HEK293T (cell line): ENCODE measurements at regions not wholly inside any gene's neighbourhood (a gene's known extent, or its start where the extent isn't known, plus 50 kb on each side); places are given as distances from the start of the nearest gene placed in this dataset.

Experiments
- CTCF ChIA-PET: fragments of 350-600 bp; formaldehyde crosslinking; extraction: SDS; loops from one replicate; lab custom pipeline; 2021; ENCODE audit warnings: antibody characterized with exemption, inconsistent platforms; lab: Yijun Ruan, JAX
- POLR2A ChIA-PET: fragments of 350-600 bp; formaldehyde crosslinking; extraction: SDS; loops from one replicate; lab custom pipeline; 2020; ENCODE audit warnings: antibody characterized with exemption, inconsistent platforms; lab: Yijun Ruan, JAX
- DNase-seq: peaks from one replicate; pipeline ENCODE4 v3.0.0; 2012; ENCODE audit warnings: mixed read lengths; ENCODE audit errors: extremely low spot score
- ARNT ChIP-seq: fragments of 450-650 bp; IDR thresholded peaks from 2 replicates; pipeline ENCODE4 v1.6.1; 2017; ENCODE audit warnings: mild to moderate bottlenecking
- BHLHE40 ChIP-seq: fragments of 450-650 bp; IDR thresholded peaks from 2 replicates; pipeline ENCODE4 v1.6.1; 2016; ENCODE audit warnings: mild to moderate bottlenecking, moderate library complexity, borderline replicate concordance
- CTBP1 ChIP-seq: fragments of 450-650 bp; IDR thresholded peaks from 2 replicates; pipeline ENCODE4 v1.6.1; 2016; ENCODE audit warnings: borderline replicate concordance
- ELF4 ChIP-seq: fragments of 450-650 bp; IDR thresholded peaks from 2 replicates; pipeline ENCODE4 v1.6.1; 2017; ENCODE audit warnings: antibody characterized with exemption
- FOXA1 ChIP-seq: fragments of 450-650 bp; IDR thresholded peaks from 2 replicates; pipeline ENCODE4 v1.6.1; 2016; ENCODE audit warnings: mild to moderate bottlenecking
- FOXK2 ChIP-seq: fragments of 450-650 bp; IDR thresholded peaks from 2 replicates; pipeline ENCODE4 v1.6.1; 2016; ENCODE audit warnings: mild to moderate bottlenecking
- FOXM1 ChIP-seq: fragments of 450-650 bp; IDR thresholded peaks from 2 replicates; pipeline ENCODE4 v1.6.1; 2017; ENCODE audit warnings: mild to moderate bottlenecking, borderline replicate concordance
- HDGF ChIP-seq: fragments of 450-650 bp; IDR thresholded peaks from 2 replicates; pipeline ENCODE4 v1.6.1; 2017; ENCODE audit warnings: antibody characterized with exemption, borderline replicate concordance
- L3MBTL2 ChIP-seq: fragments of 450-650 bp; conservative IDR thresholded peaks from 2 replicates; pipeline ENCODE4 v1.6.1; 2016; ENCODE audit warnings: mild to moderate bottlenecking
- LEF1 ChIP-seq: fragments of 450-650 bp; IDR thresholded peaks from 2 replicates; pipeline ENCODE4 v1.6.1; 2017; ENCODE audit warnings: mild to moderate bottlenecking, borderline replicate concordance
- NFRKB ChIP-seq: fragments of 450-650 bp; IDR thresholded peaks from 2 replicates; pipeline ENCODE4 v1.6.1; 2016; ENCODE audit warnings: mild to moderate bottlenecking, moderate library complexity
- SP1 ChIP-seq: fragments of 450-650 bp; IDR thresholded peaks from 2 replicates; pipeline ENCODE4 v1.6.1; 2017
- SUZ12 ChIP-seq: fragments of 450-650 bp; IDR thresholded peaks from 2 replicates; pipeline ENCODE4 v1.6.1; 2016; ENCODE audit warnings: mild to moderate bottlenecking
- TARDBP ChIP-seq: fragments of 450-650 bp; IDR thresholded peaks from 2 replicates; pipeline ENCODE4 v1.6.1; 2016
- ZNF384 ChIP-seq: fragments of 450-650 bp; IDR thresholded peaks from 2 replicates; pipeline ENCODE4 v1.6.1; 2016
- TF ChIP-seq, protein P1 (sequence below): fragments of 450-650 bp; IDR thresholded peaks from 2 replicates; pipeline ENCODE4 v1.6.1; 2016

DNA sequence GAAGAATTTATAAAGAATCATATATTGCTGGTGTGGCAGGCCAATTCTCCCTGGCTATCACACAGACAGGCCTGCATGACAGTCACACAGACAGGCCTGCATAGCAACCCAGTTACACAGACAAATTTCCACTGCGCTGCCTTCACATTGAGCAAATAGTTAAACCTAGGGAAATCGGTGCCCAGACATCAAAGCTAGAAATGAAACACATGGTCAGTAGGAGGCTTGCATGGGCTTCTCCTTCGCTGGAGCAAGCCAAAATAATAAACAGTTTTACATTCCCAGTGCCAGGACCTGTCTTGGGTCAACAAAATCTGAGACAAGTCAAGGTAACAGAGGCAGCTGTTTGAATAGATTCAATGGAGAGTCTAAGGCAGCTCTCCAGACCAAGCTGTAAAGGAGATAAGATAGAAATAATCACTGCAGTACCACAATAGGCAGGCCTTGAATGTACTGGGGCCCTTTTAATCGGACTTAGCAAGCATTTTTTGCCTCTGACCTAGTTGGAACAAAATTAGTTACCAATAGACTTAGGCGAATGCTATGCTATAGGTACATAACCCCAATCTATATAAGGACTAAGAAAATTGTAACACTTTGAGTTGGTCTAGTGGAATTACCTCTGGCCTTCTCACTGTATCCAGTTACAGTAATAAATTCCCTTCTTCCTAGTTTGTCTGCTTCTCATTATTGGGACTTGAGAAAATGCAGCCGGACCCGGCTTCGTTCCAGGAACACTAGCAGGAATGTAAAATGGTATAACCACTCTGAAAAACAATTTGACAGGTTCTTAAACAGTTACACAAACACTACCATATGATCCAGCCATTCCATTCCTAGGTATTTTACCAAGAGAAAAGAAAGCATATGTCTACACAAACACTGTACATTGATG lies 274.7 kb upstream of the UBE2E2 start:
- CTCF ChIA-PET, result no interaction called here
- no peak for TF ChIP-seq SUZ12
- TF ChIP-seq SP1, result no peak
- no peak for TF ChIP-seq TARDBP
- TF ChIP-seq LEF1, result no peak
- no peak for TF ChIP-seq ARNT
- TF ChIP-seq, protein P1, sequence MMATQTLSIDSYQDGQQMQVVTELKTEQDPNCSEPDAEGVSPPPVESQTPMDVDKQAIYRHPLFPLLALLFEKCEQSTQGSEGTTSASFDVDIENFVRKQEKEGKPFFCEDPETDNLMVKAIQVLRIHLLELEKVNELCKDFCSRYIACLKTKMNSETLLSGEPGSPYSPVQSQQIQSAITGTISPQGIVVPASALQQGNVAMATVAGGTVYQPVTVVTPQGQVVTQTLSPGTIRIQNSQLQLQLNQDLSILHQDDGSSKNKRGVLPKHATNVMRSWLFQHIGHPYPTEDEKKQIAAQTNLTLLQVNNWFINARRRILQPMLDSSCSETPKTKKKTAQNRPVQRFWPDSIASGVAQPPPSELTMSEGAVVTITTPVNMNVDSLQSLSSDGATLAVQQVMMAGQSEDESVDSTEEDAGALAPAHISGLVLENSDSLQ, result no peak
- no peak for TF ChIP-seq CTBP1
- TF ChIP-seq FOXK2, result no peak
- no peak for TF ChIP-seq HDGF
- no peak for TF ChIP-seq BHLHE40
- no peak for TF ChIP-seq L3MBTL2
- no peak for TF ChIP-seq ELF4
- TF ChIP-seq FOXA1, result no peak
- no peak for TF ChIP-seq NFRKB
- no peak for TF ChIP-seq FOXM1
- no peak for TF ChIP-seq ZNF384

GRCh38 chr3:22933051-22933840 lies 269.9 kb upstream of the UBE2E2 start:
- TF ChIP-seq FOXA1 (no peak), NFRKB (no peak), LEF1 (no peak), CTBP1 (no peak), SP1 (no peak)
- POLR2A ChIA-PET, result no interaction called here
- CTCF ChIA-PET, result no interaction called here
- no peak for DNase-seq

More for the DNA sequence above, 274.7 kb upstream of the UBE2E2 start:
- POLR2A ChIA-PET, result no interaction called here
- no peak for DNase-seq

GRCh38 chr3:22933841-22934116 lies 269.3 kb upstream of the UBE2E2 start:
- DNase-seq, result no peak
- TF ChIP-seq ELF4 (no peak), TARDBP (no peak), HDGF (no peak), FOXA1 (no peak), FOXK2 (no peak), SUZ12 (no peak), ARNT (no peak), CTBP1 (no peak), FOXM1 (no peak), NFRKB (no peak), SP1 (no peak), ZNF384 (no peak), BHLHE40 (no peak), LEF1 (no peak)
- TF ChIP-seq, protein P1, result no peak
- ChIA-PET CTCF (no interaction called here), POLR2A (no interaction called here)

- ChIA-PET CTCF (no interaction called here), POLR2A (no interaction called here)
- TF ChIP-seq, protein P1, result no peak
- TF ChIP-seq ZNF384 (no peak), FOXK2 (no peak), BHLHE40 (no peak), HDGF (no peak), FOXM1 (no peak), TARDBP (no peak), ARNT (no peak), NFRKB (no peak), CTBP1 (no peak), LEF1 (no peak), ELF4 (no peak), L3MBTL2 (no peak)
- no peak for DNase-seq
These were observed 268.1 kb upstream of the UBE2E2 start for GRCh38 chr3:22935040-22935439.

- no peak for DNase-seq
- CTCF ChIA-PET, result interaction anchor here (0.6 kb wide), 1 partner anchor 252 kb away, joined by 5 read pairs; no protein-coding TSS in a partner anchor
These were observed 265.6 kb upstream of the UBE2E2 start for GRCh38 chr3:22937536-22937935.

More at GRCh38 chr3:22937536-22937935, 265.6 kb upstream of the UBE2E2 start:
- POLR2A ChIA-PET, result no interaction called here
- TF ChIP-seq HDGF, result no peak
- TF ChIP-seq SUZ12, result no peak
- no peak for TF ChIP-seq ELF4
- no peak for TF ChIP-seq ARNT
- TF ChIP-seq, protein P1, result no peak
- TF ChIP-seq ZNF384, result no peak
- no peak for TF ChIP-seq TARDBP
- no peak for TF ChIP-seq SP1
- no peak for TF ChIP-seq BHLHE40
- TF ChIP-seq L3MBTL2, result no peak
- TF ChIP-seq LEF1, result no peak
- TF ChIP-seq FOXK2, result no peak
- no peak for TF ChIP-seq CTBP1
- no peak for TF ChIP-seq FOXA1
- TF ChIP-seq NFRKB, result no peak
